ENCODE measurements at regions not wholly inside any gene's neighbourhood (a gene's known extent, or its start where the extent isn't known, plus 50 kb on each side); places are given as distances from the start of the nearest gene placed in this dataset.

GRCh38 chr22:49540913-49541692 lies 286.6 kb downstream of the BRD1 start:
- no peak for DNase-seq

GRCh38 chr22:49540084-49540912 lies 287.4 kb downstream of the BRD1 start:
- DNase-seq, result no peak

GRCh38 chr22:49538006-49538405 lies 289.7 kb downstream of the BRD1 start:
- DNase-seq, result no peak

- no peak for DNase-seq
These were observed 291.0 kb downstream of the BRD1 start for GRCh38 chr22:49536571-49537131.

GRCh38 chr22:49535527-49536125 lies 292.0 kb downstream of the BRD1 start:
- no peak for DNase-seq

GRCh38 chr22:49535126-49535525 lies 292.5 kb downstream of the BRD1 start:
- no peak for DNase-seq

GRCh38 chr22:49534386-49534785 lies 293.3 kb downstream of the BRD1 start:
- no peak for DNase-seq

GRCh38 chr22:49533886-49534285 lies 293.8 kb downstream of the BRD1 start:
- DNase-seq, result no peak

GRCh38 chr22:49532869-49533802 lies 294.5 kb downstream of the BRD1 start:
- peak; percentile 50 for DNase-seq

GRCh38 chr22:49531368-49531791 lies 296.3 kb downstream of the BRD1 start:
- no peak for DNase-seq

- no peak for DNase-seq
These were observed 296.9 kb downstream of the BRD1 start for GRCh38 chr22:49530671-49531367.

GRCh38 chr22:49528420-49528720 lies 299.3 kb downstream of the BRD1 start:
- no peak for DNase-seq

GRCh38 chr22:49527611-49528419 lies 299.9 kb downstream of the BRD1 start:
- no peak for DNase-seq

GRCh38 chr22:49525801-49526535 lies 301.7 kb downstream of the BRD1 start:
- no peak for DNase-seq

GRCh38 chr22:49525360-49525759 lies 302.3 kb downstream of the BRD1 start:
- DNase-seq, result no peak

- no peak for DNase-seq
These were observed 303.3 kb downstream of the BRD1 start for GRCh38 chr22:49524362-49524761.

- no peak for DNase-seq
These were observed 304.2 kb downstream of the BRD1 start for GRCh38 chr22:49523374-49524008.

GRCh38 chr22:49522582-49523373 lies 304.9 kb downstream of the BRD1 start:
- no peak for DNase-seq

- DNase-seq, result no peak
These were observed 305.9 kb downstream of the BRD1 start for GRCh38 chr22:49521787-49522224.
